HG03520 (cell line): ENCODE measurements at regions not wholly inside any gene's neighbourhood (a gene's known extent, or its start where the extent isn't known, plus 50 kb on each side); places are given as distances from the start of the nearest gene placed in this dataset.
"Not testable (repeated sequence)": the region's sequence is repeated elsewhere in the genome, so short reads cannot be mapped to it uniquely, and the experiment has no call there.

Experiments
- ATAC-seq: cut with Tn5 transposase; IDR thresholded peaks from one replicate; pipeline ENCODE4 v1.9.1; 2021; ENCODE audit warnings: mild to moderate bottlenecking, moderate library complexity; ENCODE audit not compliant: unreplicated experiment

DNA sequence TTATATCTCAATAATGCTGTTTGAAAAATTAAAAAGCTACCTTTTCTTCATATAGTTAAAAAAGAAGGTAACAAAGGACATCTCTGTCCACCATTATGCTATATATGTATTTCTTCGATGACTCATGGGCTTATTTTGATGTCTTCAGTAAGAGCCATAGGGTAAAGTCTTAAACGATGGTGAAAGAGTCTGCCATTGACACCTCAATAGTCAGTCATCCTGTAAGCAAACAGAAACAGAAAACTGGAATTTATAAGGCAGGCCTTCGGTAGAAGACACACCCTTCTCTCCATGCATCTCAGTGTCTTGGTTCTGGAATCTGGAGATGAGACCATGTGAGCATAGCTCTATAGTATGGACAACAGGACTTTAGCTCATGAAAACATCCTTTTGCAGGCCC lies 87.0 kb upstream of the ZNF462 start:
- ATAC-seq, result no peak

DNA sequence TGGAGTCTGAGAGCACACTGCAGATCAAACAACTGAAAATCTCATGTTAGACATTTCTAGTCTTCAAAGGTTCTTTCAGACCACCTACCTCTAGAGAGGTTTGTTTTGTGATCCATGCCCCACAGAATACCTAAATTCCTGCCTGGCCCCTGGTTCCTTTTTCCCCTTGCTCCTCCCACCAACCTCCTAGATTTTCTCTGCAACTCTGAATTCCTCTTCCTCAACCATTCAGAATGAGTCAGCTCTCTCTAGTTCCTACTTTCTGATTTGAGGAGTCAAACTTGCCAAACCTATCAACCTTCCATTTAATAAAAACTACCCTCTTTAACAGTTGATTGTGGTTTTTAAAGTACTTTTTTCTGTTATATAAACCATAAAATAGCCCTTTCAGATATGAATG lies 83.2 kb upstream of the ZNF462 start:
- no peak for ATAC-seq

DNA sequence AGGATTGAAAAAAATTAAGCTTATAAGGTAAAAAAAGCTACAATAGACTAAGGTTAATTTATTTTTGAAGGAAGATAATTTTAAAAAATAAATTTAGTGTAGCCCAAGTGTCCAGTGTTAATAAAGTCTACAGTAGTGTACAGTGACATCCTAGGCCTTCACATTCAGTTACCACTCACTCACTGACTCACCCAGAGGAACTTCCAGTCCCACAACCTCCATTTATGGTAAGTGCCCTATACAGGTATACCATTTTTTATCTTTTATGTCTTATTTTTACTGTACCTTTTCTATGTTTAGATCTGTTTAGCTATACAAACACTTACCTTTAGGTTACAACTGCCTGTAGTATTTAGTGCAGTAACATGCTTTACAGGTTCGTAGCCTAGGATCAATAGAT lies 79.8 kb upstream of the ZNF462 start:
- ATAC-seq, result no peak

DNA sequence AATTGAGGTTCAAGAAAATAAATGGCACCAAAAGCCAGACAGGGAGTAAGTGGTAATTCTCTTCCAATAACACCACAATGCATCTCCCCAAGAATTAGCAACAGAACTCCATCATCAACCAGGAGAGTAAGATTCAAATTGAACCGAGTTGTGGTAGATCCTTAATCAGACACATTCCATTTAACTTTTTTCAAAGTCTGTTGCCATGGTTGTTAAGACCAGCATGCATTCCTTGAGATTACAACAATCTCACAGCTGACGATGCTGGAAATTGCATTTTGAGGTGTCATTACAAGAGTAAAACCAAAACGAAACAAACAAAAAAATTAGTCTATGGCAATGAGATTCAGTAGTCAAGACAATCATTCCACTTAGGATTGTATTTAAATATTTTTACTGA lies 78.9 kb upstream of the ZNF462 start:
- ATAC-seq, result no peak

DNA sequence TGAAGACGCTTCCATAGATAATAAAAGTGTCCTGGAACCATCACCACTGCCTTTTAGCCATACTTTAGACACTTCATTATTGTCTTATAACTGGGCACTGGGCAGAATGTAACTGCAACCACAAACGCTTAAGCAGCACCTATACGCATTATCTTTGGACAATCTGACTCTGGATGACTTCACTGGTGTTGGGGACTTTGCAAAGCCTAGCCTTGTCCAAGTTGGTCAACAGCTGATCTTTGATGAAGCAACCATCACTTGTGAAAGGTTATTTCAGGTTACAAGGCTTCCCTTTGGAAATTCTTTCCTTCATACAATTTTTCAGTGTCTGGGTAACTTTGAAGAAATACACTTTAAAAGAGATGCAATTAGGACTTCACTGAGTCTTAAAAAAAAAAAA lies 77.8 kb upstream of the ZNF462 start:
- no peak for ATAC-seq

DNA sequence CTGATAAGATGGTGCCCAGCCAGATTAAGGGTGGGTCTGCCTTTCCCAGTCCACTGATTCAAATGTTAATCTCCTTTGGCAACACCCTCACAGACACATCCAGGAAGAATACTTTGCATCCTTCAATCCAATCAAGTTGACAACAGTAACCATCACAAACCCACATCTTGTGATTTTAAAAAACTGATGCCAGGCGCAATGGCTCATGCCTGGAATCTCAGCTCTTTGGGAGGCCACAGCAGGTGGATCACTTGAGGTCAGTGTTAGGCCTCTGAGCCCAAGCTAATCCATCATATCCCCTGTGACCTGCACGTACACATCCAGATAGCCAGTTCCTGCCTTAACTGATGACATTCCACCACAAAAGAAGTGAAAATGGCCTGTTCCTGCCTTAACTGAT lies 74.9 kb upstream of the ZNF462 start:
- not testable (repeated sequence) for ATAC-seq

DNA sequence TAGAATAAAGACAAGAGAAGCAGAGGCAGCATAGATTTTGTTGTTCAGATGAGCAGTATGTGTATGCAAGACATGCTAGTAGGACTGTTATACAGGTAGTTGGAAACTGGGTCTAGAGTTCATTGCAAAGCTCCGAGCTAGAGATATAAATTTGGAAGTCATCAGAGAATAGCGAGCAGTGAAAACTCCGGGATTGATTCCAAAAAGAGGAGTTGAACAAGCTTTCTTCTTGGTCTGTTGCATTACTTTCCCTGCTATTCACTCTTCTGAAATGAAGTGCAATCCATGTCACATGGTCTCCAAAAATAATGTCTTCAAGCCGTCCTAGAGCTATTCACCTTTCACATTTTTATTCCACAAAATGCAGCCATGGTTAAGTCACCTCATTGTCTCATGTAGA lies 67.9 kb upstream of the ZNF462 start:
- no peak for ATAC-seq

DNA sequence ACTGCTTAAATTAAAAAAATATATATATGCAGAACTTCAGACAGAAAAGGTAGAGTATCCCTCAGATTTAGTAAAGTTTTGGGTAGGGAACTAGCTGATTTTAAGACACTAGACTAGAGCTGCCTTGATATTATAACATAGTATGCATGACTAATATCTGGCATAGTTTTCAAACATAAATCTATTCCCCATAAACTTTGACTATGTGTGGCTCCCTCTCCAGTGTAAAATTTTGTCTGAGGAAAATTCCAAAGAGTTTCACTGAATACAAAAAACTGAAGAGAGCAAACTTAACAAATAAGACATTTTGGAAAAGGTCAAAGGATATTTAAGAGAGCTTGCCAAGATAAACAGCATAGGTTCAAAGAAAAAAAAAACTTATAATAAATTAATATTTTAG lies 66.2 kb upstream of the ZNF462 start:
- no peak for ATAC-seq

DNA sequence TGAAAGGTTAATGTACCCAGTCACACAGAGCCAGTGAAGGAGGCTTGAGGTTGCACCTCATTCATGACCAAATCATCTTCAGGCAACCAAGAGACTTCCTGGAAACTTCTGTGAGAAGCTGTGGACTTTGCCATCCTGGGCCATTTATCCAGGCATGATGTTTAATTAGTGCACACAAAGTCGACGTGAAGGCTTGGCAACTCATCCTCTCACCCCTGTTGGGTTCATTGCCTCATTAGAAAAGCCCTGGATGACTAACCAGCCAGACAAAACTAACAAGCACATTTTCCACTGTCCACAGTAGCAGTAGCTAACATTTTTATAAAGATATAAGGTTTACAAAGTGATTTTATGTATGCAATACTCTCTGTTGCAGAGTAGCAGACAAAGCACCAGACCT lies 65.7 kb upstream of the ZNF462 start:
- no peak for ATAC-seq

DNA sequence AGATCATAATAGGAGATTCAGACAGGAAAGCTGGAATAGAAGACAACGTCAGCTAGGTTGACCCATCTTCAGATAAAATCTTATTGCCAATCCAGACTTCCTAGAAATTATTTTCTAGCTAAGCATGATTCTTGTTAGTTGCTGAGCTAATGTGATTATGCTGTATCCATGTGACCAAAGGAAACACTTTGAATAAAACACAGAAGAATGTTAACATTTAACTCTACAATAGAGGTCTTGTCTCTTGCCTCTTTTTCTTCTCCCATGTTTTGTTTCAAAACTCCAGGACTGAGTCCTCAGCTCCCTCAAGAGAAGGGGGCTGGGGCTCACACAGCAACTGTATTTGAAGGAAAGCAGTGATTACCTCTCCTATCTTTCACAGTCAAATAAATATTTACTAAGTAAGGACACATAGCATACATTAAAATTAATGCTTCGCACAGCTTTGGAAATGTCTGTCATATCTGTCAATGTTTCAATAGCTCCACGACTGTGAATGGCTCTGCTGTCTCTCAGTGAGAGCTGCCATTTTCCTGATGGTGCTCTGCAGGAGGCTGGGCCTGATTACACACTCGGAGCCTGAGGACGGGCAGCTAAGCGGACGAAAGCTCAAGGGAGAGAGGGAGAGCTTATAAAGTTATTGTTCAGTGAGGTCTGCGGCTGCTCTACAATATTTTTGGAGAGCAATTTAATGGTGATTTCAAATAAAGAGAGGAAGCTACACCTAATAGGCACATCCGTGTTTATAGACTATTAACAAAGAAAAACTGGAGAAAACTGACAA lies 64.8 kb upstream of the ZNF462 start:
- ATAC-seq, result no peak

DNA sequence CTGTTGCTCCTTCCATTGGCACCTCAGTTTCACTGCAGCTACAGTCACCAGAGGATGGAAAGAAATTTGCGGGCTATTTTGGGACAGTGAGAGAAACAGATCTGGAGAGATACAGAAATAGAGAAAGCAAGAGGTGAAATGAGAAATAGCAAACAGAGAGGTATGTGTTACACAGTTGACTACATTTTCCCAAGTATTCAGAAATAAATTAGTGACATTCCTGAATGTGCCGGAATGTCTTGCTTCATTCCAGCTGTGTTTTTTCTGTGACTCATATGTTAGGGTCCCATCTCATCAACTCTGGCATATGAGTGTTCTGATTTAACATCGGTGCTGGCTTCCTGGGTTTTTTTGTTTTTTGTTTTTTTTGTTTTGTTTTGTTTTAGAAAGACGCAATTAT lies 63.8 kb upstream of the ZNF462 start:
- no peak for ATAC-seq

DNA sequence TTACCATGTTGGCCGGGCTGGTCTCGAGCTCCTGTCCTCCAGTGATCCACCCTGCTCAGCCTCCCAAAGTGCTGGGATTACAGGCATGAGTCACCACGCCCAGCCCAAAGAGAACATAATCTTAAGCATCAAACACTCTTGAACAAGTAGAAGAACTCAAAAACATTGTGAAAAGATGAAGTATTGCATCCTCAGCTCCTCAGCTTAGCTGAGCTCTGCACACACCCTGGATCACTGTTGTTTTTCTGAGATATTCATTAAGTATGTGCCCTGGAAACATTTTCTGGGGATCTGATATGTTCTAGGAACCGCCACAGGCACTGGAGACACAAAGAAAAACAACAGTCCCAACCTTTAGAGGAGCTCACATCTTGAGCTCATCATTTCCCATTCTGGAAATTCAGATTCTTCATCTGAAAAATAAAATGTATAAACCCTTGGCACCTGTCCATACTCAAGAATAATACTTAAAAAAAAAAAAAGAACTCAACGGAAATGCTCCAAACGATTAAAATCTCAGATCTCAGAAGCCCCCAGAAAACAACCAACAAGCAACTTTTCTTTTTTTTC lies 62.2 kb upstream of the ZNF462 start:
- no peak for ATAC-seq

DNA sequence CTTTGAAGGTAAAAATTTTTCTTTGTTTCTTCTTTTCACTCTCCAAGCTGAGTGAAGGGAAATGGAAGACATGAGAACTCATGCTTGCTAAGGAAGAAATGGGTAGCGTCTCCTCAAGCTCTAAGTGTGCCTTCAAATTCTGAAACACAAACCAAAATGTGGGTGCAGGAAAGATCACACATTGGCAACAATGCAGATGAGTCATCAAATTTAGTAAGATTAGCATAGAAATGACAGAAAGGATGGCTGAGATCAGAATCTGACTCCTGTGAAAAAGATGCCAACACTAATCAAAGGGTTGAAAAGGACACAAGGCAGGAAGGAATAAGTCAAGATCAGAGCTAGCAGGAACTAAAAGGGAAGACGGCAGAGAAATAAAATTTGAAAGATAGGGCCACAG lies 61.1 kb upstream of the ZNF462 start:
- ATAC-seq, result no peak
